Mucosa of descending colon (tissue), 3 donors: ENCODE measurements at regions not wholly inside any gene's neighbourhood (a gene's known extent, or its start where the extent isn't known, plus 50 kb on each side); places are given as distances from the start of the nearest gene placed in this dataset.

Source experiments
- ATAC-seq: fragments of 200-7000 bp; cut with Tn5 transposase; one replicate; pipeline ENCODE4 v1.9.1; 2020; ENCODE audit warnings: mild to moderate bottlenecking, moderate library complexity
- DNase-seq, 3 donors: peaks; one replicate each; pipeline ENCODE4 v3.0.0-alpha.2; 2020
- H3K36me3 ChIP-seq: fragments of 200-600 bp; one replicate; pipeline ENCODE4 v1.8.0; 2021; ENCODE audit warnings: low read depth, mild to moderate bottlenecking
- H3K4me1 ChIP-seq: fragments of 200-600 bp; one replicate; pipeline ENCODE4 v1.8.0; 2021; ENCODE audit warnings: low read depth, mild to moderate bottlenecking
- H3K4me3 ChIP-seq: fragments of 200-600 bp; one replicate; pipeline ENCODE4 v1.8.0; 2021; ENCODE audit warnings: mild to moderate bottlenecking
- H3K9me3 ChIP-seq: fragments of 200-600 bp; one replicate; pipeline ENCODE4 v1.8.0; 2021; ENCODE audit warnings: mild to moderate bottlenecking
- intact Hi-C, 2 donors: fragments of 100-400 bp; cut with DNase I in 1 of 2; cut with micrococcal nuclease in 1 of 2; formaldehyde crosslinking; loops; one replicate each; pipeline versions ENCODE4 v1.11.0 to v1.11.1; 2022; cut with DNase I, micrococcal nuclease
- TF ChIP-seq, protein P1 (sequence below): fragments of 200-600 bp; IDR thresholded peaks from one replicate; pipeline ENCODE4 v1.8.0; 2022; ENCODE audit warnings: antibody characterized with exemption, mild to moderate bottlenecking
- donor health status: DM: no; HTN: no; CAD: no; lungs with moderate emphysema.
- donor health status: DM: no; HTN: no; CAD: no.
- donor health status: DM: no; HTN: yes; CAD: no.

DNA sequence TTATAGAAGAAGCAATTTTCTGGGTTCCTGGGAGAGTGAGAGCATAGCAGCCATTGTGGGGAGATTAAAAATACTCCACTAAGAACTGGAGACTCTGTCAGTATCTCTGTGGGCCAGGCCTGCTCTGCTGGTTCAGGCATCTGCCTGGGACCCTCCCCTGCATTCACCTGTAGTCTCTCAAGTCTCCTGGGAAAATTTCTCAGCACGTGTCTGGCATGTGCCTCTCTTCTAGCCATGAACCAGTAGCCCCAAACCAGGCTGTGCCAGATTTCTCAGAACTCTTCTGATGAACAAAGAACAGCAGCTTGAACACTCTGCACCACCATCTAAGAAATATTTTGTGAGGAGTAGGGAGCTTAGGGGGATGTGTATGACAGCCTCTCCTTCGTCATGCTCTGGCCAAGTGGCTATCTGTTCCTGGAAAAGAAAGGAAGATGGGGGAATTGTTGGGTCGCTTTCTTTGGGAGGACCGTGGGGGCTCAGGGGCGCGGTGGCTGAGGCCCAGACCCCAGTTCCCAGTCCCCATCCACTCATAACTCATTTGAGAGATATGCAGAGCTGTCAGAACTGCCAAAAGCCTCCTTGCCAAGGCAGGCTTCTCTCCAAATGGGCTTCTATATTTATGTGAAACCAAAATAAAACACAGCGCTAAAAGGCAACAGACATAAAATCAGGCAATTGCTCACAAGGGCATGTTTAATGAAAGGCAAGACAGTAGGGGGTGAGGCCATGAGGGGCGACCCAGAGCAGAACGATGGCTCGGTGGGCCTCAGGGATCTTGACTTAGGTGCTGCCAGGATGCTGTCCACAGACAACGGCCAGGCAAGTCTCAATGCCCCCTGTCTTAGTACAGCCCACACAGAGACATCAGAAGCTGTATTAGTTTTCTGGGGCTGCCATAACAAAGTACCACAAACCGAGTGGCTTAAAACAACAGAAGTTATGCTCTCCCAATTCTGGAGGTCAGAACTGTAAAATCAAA, 114.7 kb upstream of the TNP1 start:
- no peaks in the 10 kb centered on the region for H3K4me1 ChIP-seq
- H3K36me3 ChIP-seq: no peaks in the 10 kb centered on the region
- DNase-seq (peak in 1 of 3 donors; percentile 26), ATAC-seq (peak; percentile 10)
- TF ChIP-seq, protein P1, sequence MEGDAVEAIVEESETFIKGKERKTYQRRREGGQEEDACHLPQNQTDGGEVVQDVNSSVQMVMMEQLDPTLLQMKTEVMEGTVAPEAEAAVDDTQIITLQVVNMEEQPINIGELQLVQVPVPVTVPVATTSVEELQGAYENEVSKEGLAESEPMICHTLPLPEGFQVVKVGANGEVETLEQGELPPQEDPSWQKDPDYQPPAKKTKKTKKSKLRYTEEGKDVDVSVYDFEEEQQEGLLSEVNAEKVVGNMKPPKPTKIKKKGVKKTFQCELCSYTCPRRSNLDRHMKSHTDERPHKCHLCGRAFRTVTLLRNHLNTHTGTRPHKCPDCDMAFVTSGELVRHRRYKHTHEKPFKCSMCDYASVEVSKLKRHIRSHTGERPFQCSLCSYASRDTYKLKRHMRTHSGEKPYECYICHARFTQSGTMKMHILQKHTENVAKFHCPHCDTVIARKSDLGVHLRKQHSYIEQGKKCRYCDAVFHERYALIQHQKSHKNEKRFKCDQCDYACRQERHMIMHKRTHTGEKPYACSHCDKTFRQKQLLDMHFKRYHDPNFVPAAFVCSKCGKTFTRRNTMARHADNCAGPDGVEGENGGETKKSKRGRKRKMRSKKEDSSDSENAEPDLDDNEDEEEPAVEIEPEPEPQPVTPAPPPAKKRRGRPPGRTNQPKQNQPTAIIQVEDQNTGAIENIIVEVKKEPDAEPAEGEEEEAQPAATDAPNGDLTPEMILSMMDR: no peak
- no peak overlapping the region for H3K4me3 ChIP-seq
- no peaks in the 10 kb centered on the region for H3K9me3 ChIP-seq
- intact Hi-C loops: no loop called here

DNA sequence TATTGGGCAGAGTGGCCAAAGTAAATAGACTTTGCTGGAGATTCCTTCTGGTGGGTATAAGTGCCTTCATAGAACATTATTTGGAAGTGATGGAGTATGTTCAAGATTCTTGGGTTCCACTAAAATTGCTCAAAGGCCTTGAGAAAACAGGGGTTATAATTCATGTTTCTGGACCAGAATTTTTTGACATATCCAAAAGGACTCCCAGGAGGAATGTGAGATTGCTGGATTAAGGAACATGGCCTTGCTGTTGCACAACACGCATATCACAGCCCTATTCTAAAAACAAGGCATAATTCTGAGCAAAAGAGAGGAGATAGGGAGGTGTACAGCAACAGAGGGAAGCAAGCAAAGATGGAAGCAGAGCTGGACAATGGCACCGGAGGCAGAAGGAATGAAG, 111.7 kb upstream of the TNP1 start:
- H3K9me3 ChIP-seq: no peaks in the 10 kb centered on the region
- no peaks in the 10 kb centered on the region for H3K4me1 ChIP-seq
- ATAC-seq (no peak), DNase-seq (no peak)
- TF ChIP-seq, protein P1: no peak
- intact Hi-C loops: no loop called here
- no peak overlapping the region for H3K4me3 ChIP-seq
- H3K36me3 ChIP-seq: no peaks in the 10 kb centered on the region

DNA sequence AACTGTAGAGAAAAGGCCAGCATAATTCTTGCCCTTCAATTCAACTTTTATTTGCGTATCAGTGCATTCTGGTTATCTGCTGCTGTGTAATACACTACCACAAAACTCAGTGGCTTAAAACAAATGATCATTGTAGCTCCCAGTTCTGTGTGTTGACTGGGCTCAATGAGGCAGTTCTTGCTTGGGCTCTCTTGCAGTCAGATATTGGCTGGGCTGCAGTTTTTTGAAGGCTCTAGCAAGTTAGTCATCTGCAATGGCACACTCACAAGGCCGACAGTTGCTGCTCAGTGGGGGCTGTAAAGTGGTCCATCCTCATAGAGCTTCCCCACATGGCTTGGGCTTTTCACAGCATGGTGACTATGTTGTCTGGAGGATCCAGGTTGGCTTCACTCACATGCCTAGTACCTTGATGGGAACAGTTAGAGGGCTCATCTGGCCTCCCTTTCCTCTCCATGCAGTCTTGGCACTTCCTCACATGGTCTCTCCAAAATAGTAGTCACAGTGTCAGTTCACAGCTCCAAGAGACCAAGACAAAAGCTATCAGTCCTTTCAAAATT, 110.6 kb upstream of the TNP1 start:
- H3K4me1 ChIP-seq: no peaks in the 10 kb centered on the region
- H3K36me3 ChIP-seq: no peaks in the 10 kb centered on the region
- TF ChIP-seq, protein P1: no peak
- H3K4me3 ChIP-seq: no peak overlapping the region
- DNase-seq (no peak), ATAC-seq (no peak)
- intact Hi-C loops: no loop called here
- no peaks in the 10 kb centered on the region for H3K9me3 ChIP-seq

DNA sequence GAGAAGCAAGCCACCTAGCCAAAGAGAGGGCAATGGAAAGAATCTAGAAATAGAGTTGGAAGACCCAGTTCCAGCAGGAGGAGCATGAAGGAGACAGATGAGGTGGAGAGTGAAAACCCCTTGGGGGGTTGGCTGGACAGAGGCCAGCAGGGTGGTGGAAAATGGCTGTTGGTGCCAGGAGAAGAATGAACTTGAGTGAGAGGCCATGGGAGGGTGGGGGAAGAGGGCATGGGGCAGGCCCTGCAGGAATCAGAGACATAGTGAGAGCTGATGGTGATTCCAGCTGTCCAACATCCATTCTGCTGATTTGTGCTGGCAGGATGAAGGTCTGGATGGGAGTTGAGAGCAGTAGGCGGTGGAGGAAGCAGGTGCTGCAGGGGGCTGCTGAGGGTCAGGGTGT, 108.0 kb upstream of the TNP1 start:
- Histone ChIP-seq H3K4me1 (no peaks in the 10 kb centered on the region), H3K9me3 (no peaks in the 10 kb centered on the region), H3K36me3 (no peaks in the 10 kb centered on the region), H3K4me3 (no peak overlapping the region)
- ATAC-seq (no peak), DNase-seq (no peak)
- intact Hi-C loops: no loop called here
- TF ChIP-seq, protein P1: no peak

DNA sequence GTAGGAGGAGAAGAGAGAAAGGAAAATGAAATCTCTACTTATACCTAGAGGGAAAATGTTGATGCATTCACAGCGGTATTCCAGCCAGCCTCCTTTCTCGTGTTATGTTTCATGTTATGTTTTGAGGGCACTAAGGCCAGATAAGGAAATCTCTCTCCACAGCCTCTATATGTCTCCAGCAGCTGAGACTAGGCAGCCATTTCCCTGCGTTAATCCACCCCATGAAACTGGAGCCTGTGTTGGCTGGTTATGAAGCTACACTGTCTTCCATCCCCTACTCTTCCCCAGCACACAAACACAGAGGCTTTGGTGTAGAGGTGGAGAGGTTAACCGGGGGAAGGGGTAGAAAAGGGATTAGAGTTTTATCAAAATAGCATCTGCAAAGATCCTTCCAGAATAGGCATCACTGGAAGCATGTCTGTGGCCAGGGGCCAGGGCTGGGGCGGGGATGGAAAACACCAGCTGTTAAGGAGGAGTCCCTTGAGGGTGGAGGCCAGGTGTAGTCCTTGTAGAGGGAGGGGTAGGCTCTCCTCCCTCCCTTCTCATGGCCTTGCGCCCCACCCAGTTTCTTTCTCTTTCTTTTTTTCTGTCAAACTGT, 100.9 kb upstream of the TNP1 start:
- Histone ChIP-seq H3K4me3 (no peak overlapping the region), H3K9me3 (no peaks in the 10 kb centered on the region), H3K36me3 (no peaks in the 10 kb centered on the region), H3K4me1 (no peaks in the 10 kb centered on the region)
- DNase-seq (no peak), ATAC-seq (no peak)
- TF ChIP-seq, protein P1: no peak
- intact Hi-C loops: no loop called here
